Uterus (tissue), 2 donors: ENCODE measurements at regions not wholly inside any gene's neighbourhood (a gene's known extent, or its start where the extent isn't known, plus 50 kb on each side); places are given as distances from the start of the nearest gene placed in this dataset.

ENCODE experiments used
- POLR2A ChIP-seq, 2 donors: fragments of 450-650 bp; IDR thresholded peaks; one replicate each; pipeline ENCODE4 v1.6.1; 2016; ENCODE audit warnings: antibody characterized with exemption in 2 of 2, mild to moderate bottlenecking in 1 of 2, moderate library complexity in 1 of 2
- TF ChIP-seq, protein P1 (sequence below), 4 experiments: fragments of 200-600 bp in 2 of 4; fragments of 450-650 bp in 2 of 4; sonication (generic) in 2 of 4; IDR thresholded peaks; one replicate each; pipeline ENCODE4 v1.5.1; 2016 to 2019; ENCODE audit warnings: antibody characterized with exemption in 4 of 4, mild to moderate bottlenecking in 2 of 4, moderate library complexity in 1 of 4

DNA sequence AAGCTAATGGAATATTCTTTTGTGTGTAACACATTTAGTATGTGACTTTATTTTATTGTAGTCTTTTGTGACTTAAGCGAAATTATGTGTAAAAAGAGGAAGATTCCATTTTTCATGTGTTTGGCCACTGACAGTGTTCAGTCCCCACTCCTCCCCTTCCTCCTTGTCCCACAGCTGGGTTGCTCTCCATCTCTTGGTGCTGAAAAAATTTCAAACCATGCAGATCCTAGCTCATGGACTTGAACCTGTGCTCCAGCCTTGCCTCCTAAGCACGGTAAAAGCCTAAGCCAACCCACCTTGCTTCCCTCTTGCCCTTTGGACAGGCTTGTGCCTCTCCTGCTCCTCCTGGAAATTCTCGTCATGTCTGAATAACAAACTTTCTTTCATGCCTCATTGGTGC lies 2008.5 kb upstream of the TENM3 start:
- TF ChIP-seq POLR2A (IDR thresholded peaks at IDR 0.05): no peak
- TF ChIP-seq, protein P1, sequence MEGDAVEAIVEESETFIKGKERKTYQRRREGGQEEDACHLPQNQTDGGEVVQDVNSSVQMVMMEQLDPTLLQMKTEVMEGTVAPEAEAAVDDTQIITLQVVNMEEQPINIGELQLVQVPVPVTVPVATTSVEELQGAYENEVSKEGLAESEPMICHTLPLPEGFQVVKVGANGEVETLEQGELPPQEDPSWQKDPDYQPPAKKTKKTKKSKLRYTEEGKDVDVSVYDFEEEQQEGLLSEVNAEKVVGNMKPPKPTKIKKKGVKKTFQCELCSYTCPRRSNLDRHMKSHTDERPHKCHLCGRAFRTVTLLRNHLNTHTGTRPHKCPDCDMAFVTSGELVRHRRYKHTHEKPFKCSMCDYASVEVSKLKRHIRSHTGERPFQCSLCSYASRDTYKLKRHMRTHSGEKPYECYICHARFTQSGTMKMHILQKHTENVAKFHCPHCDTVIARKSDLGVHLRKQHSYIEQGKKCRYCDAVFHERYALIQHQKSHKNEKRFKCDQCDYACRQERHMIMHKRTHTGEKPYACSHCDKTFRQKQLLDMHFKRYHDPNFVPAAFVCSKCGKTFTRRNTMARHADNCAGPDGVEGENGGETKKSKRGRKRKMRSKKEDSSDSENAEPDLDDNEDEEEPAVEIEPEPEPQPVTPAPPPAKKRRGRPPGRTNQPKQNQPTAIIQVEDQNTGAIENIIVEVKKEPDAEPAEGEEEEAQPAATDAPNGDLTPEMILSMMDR (IDR thresholded peaks at IDR 0.05): no peak
